ELF-1 (cell line): ENCODE measurements at regions not wholly inside any gene's neighbourhood (a gene's known extent, or its start where the extent isn't known, plus 50 kb on each side); places are given as distances from the start of the nearest gene placed in this dataset.

Experiments
- DNase-seq: peaks from one replicate; pipeline ENCODE4 v3.0.0-alpha.2; 2016; ENCODE audit warnings: low read depth, low spot score

GRCh38 chr6:19322691-19323485, 514.3 kb upstream of the ID4 start:
- no peak for DNase-seq

- no peak for DNase-seq
Measured at GRCh38 chr6:19324376-19324775, 512.8 kb upstream of the ID4 start.

- no peak for DNase-seq
Measured at GRCh38 chr6:19325335-19325789, 511.8 kb upstream of the ID4 start.

GRCh38 chr6:19327241-19327640, 509.9 kb upstream of the ID4 start:
- no peak for DNase-seq

- DNase-seq = no peak
Measured at GRCh38 chr6:19327661-19328060, 509.5 kb upstream of the ID4 start.

- DNase-seq = no peak
Measured at GRCh38 chr6:19329078-19329477, 508.1 kb upstream of the ID4 start.

- no peak for DNase-seq
Measured at GRCh38 chr6:19331089-19331488, 506.1 kb upstream of the ID4 start.

GRCh38 chr6:19332806-19333460, 504.2 kb upstream of the ID4 start:
- no peak for DNase-seq

GRCh38 chr6:19333936-19334335, 503.2 kb upstream of the ID4 start:
- DNase-seq = no peak

- no peak for DNase-seq
Measured at GRCh38 chr6:19336579-19336978, 500.6 kb upstream of the ID4 start.

- DNase-seq = no peak
Measured at GRCh38 chr6:19337101-19337500, 500.1 kb upstream of the ID4 start.

GRCh38 chr6:19342616-19343015, 494.6 kb upstream of the ID4 start:
- no peak for DNase-seq

- DNase-seq = no peak
Measured at GRCh38 chr6:19349429-19349828, 487.7 kb upstream of the ID4 start.

GRCh38 chr6:19354181-19354580, 483.0 kb upstream of the ID4 start:
- no peak for DNase-seq

GRCh38 chr6:19356692-19357091, 480.5 kb upstream of the ID4 start:
- DNase-seq = no peak

GRCh38 chr6:19362396-19362795, 474.8 kb upstream of the ID4 start:
- DNase-seq = no peak

GRCh38 chr6:19368511-19368910, 468.7 kb upstream of the ID4 start:
- DNase-seq = no peak

- DNase-seq = no peak
Measured at GRCh38 chr6:19369785-19370184, 467.4 kb upstream of the ID4 start.

GRCh38 chr6:19370831-19371230, 466.3 kb upstream of the ID4 start:
- DNase-seq = no peak

- no peak for DNase-seq
Measured at GRCh38 chr6:19375613-19376012, 461.6 kb upstream of the ID4 start.

GRCh38 chr6:19377722-19378121, 459.4 kb upstream of the ID4 start:
- DNase-seq = no peak

- DNase-seq = no peak
Measured at GRCh38 chr6:19380293-19380692, 456.9 kb upstream of the ID4 start.

- no peak for DNase-seq
Measured at GRCh38 chr6:19382676-19383075, 454.5 kb upstream of the ID4 start.
